Heart right ventricle (tissue), 16 donors: ENCODE measurements at regions not wholly inside any gene's neighbourhood (a gene's known extent, or its start where the extent isn't known, plus 50 kb on each side); places are given as distances from the start of the nearest gene placed in this dataset.
"Not testable (repeated sequence)": the region's sequence is repeated elsewhere in the genome, so short reads cannot be mapped to it uniquely, and the experiment has no call there.

ENCODE experiments used
- ATAC-seq, 8 donors: fragments of 200-7000 bp; cut with Tn5 transposase; one replicate each; pipeline ENCODE4 v1.9.1; 2020; ENCODE audit warnings: mild to moderate bottlenecking in 8 of 8, moderate library complexity in 8 of 8, moderate number of reproducible peaks in 1 of 8
- DNase-seq, 2 donors: peaks; one replicate each; pipeline ENCODE4 v3.0.0-alpha.2; 2020
- H3K27ac ChIP-seq, 10 donors: fragments of 200-600 bp; sonication (generic) in 2 of 10; one replicate each; pipeline versions ENCODE4 v1.5.0 to v1.8.0; 2020 to 2022; ENCODE audit warnings: mild to moderate bottlenecking in 3 of 10
- H3K27me3 ChIP-seq, 7 donors: fragments of 200-600 bp; one replicate each; pipeline ENCODE4 v1.8.0; 2021 to 2022; ENCODE audit warnings: mild to moderate bottlenecking in 2 of 7
- H3K36me3 ChIP-seq, 9 donors: fragments of 200-600 bp; sonication (generic) in 1 of 9; one replicate each; pipeline versions ENCODE4 v1.5.0 to v1.8.0; 2020 to 2022; ENCODE audit warnings: mild to moderate bottlenecking in 2 of 9
- H3K4me1 ChIP-seq, 9 donors: fragments of 200-600 bp; sonication (generic) in 1 of 9; one replicate each; pipeline versions ENCODE4 v1.5.0 to v1.8.0; 2020 to 2022; ENCODE audit warnings: mild to moderate bottlenecking in 4 of 9
- H3K4me3 ChIP-seq, 10 donors: fragments of 200-600 bp; sonication (generic) in 2 of 10; one replicate each; pipeline versions ENCODE4 v1.5.0 to v1.8.0; 2020 to 2022; ENCODE audit warnings: mild to moderate bottlenecking in 7 of 10, moderate library complexity in 2 of 10
- H3K9me3 ChIP-seq, 11 donors: fragments of 200-600 bp in 10 of 11; sonication (generic) in 2 of 11; one replicate each; pipeline versions ENCODE4 v1.5.0 to v1.8.0; 2013 to 2022; ENCODE audit warnings: mild to moderate bottlenecking in 2 of 11, control low read depth in 1 of 11, moderate library complexity in 1 of 11
- CTCF ChIP-seq, 9 donors: fragments of 200-600 bp; sonication (generic) in 2 of 9; IDR thresholded peaks; one replicate each; pipeline versions ENCODE4 v1.5.0 to v1.8.0; 2021 to 2022; ENCODE audit warnings: antibody characterized with exemption in 9 of 9, mild to moderate bottlenecking in 5 of 9, moderate library complexity in 1 of 9
- WGBS, 2 donors: extraction: QIAGEN DNeasy Blood & Tissue Kit; methylation state at CpG; one replicate each; pipeline ENCODE4 v1.1.7; 2013; ENCODE audit warnings: inconsistent platforms in 1 of 2; 5-methylcytosine and 5-hydroxymethylcytosine counted together
- intact Hi-C, 10 donors: fragments of 100-400 bp; cut with DNase I; formaldehyde crosslinking; loops; one replicate each; pipeline versions ENCODE4 v1.11.1 to v1.14.2; 2022
- donor health status: Arrhythmogenic right ventricular cardiomyopathy.
- donor health status: ischemic (EF 13 %, LVEDD 7.1; RV severe dilation, severe dysfunction).
- donor health status: healthy with polysubstance abuse.
- donor health status: DM: no; HTN: yes; CAD: no.
- donor health status: DM: no; HTN: no; CAD: no.
- donor health status: ischemic (EF 25% LVEDD 6.9; RV normal size, moderate dysfunction).
- donor health status: ischemic (EF 25% LVEDD 5.7; RV mildly dilated, moderate dysfunction).
- donor health status: healthy.
- donor health status: DM: yes; HTN: yes; CAD: no.
- donor health status: Ischemic cardiomyopathy.
- donor health status: ischemic (EF 35%, LVEDD 5.7; RV mildly dilated, moderate dysfunction).
- donor health status: nonischemic (EF 11% LVEDD 7.7; RV severe dilation, severe dysfunction).
- donor health status: DM: yes; HTN: yes; CAD: no.
- donor health status: PGD.
- donor health status: ischemic (EF 29% LVEDD 5.4; RV normal size, mild dysfunction).
- donor health status: nonischemic (EF 23%, LVEDD 6.1; RV moderate dilation, normal function).

GRCh38 chrY:18919256-18919655, 145.7 kb upstream of the HSFY2 start:
- Histone ChIP-seq H3K27me3 (no peaks in the 10 kb centered on the region), H3K4me3 (no peak overlapping the region), H3K27ac (no peak overlapping the region), H3K4me1 (no peaks in the 10 kb centered on the region), H3K9me3 (no peaks in the 10 kb centered on the region), H3K36me3 (no peaks in the 10 kb centered on the region)
- TF ChIP-seq CTCF (IDR thresholded peaks at IDR 0.05) = no peak
- no peak for ATAC-seq
- WGBS, 2 donors = 78 to 94% methylated on average over 5 of the region's 5 CpGs
- DNase-seq = no peak
- intact Hi-C loops = no loop called here

GRCh38 chrY:18912846-18913245, 139.3 kb upstream of the HSFY2 start:
- intact Hi-C loops = no loop called here
- Histone ChIP-seq H3K27me3 (no peaks in the 10 kb centered on the region), H3K4me1 (no peaks in the 10 kb centered on the region), H3K27ac (no peak overlapping the region), H3K36me3 (no peaks in the 10 kb centered on the region), H3K9me3 (no peaks in the 10 kb centered on the region), H3K4me3 (no peak overlapping the region)
- whole genome bisulfite sequencing, 2 donors = 89 to 93% methylated on average over 2 of the region's 2 CpGs
- DNase-seq = no peak
- ATAC-seq = no peak
- no peak for TF ChIP-seq CTCF (IDR thresholded peaks at IDR 0.05)

GRCh38 chrY:18909846-18910245, 136.3 kb upstream of the HSFY2 start:
- no peaks in the 10 kb centered on the region for H3K9me3 ChIP-seq
- H3K36me3 ChIP-seq = no peaks in the 10 kb centered on the region
- ATAC-seq (no peak), DNase-seq (no peak)
- no peaks in the 10 kb centered on the region for H3K27me3 ChIP-seq
- no peaks in the 10 kb centered on the region for H3K4me1 ChIP-seq
- no peak overlapping the region for H3K27ac ChIP-seq
- H3K4me3 ChIP-seq = no peak overlapping the region
- TF ChIP-seq CTCF (IDR thresholded peaks at IDR 0.05) = no peak
- intact Hi-C loops = no loop called here
- WGBS, 2 donors = 100% methylated on average over 1 of the region's 1 CpG

GRCh38 chrY:18906198-18906597, 132.7 kb upstream of the HSFY2 start:
- H3K27me3 ChIP-seq, ATAC-seq, H3K36me3 ChIP-seq, H3K4me1 ChIP-seq, intact Hi-C loops, H3K9me3 ChIP-seq, H3K4me3 ChIP-seq, H3K27ac ChIP-seq, DNase-seq: not testable (repeated sequence)
- 86 to 92% methylated on average over 6 to 8 of the region's 8 CpGs for WGBS, 2 donors

GRCh38 chrY:18904296-18904695, 130.8 kb upstream of the HSFY2 start:
- ATAC-seq = no peak
- 19 to 65% methylated on average over 2 of the region's 2 CpGs for WGBS, 2 donors

More at GRCh38 chrY:18904296-18904695, 130.8 kb upstream of the HSFY2 start:
- intact Hi-C loops = no loop called here
- H3K4me1 ChIP-seq = no peaks in the 10 kb centered on the region
- peak in 1 of 2 donors; percentile 13 for DNase-seq
- H3K27ac ChIP-seq = no peak overlapping the region
- no peak overlapping the region for H3K4me3 ChIP-seq
- no peak for TF ChIP-seq CTCF (IDR thresholded peaks at IDR 0.05)
- H3K27me3 ChIP-seq = no peaks in the 10 kb centered on the region
- no peaks in the 10 kb centered on the region for H3K36me3 ChIP-seq
- H3K9me3 ChIP-seq = no peaks in the 10 kb centered on the region
